Skeletal muscle tissue (tissue), 3 donors: ENCODE measurements at regions not wholly inside any gene's neighbourhood (a gene's known extent, or its start where the extent isn't known, plus 50 kb on each side); places are given as distances from the start of the nearest gene placed in this dataset.
"Not testable (repeated sequence)": the region's sequence is repeated elsewhere in the genome, so short reads cannot be mapped to it uniquely, and the experiment has no call there.

Experiments
- H3K27ac ChIP-seq: one replicate; pipeline ENCODE4 v1.7.0; 2013; ENCODE audit warnings: mild to moderate bottlenecking, low read depth, low read length, inconsistent platforms
- H3K27me3 ChIP-seq, 3 donors: one replicate each; pipeline ENCODE4 v1.7.0; 2013; ENCODE audit warnings: low read length in 3 of 3; ENCODE audit not compliant: control insufficient read depth in 3 of 3, insufficient read depth in 3 of 3
- H3K36me3 ChIP-seq, 3 donors: one replicate each; pipeline ENCODE4 v1.7.0; 2013; ENCODE audit warnings: low read length in 3 of 3; ENCODE audit not compliant: control insufficient read depth in 3 of 3, insufficient read depth in 3 of 3
- H3K4me1 ChIP-seq, 3 donors: one replicate each; pipeline ENCODE4 v1.7.0; 2013; ENCODE audit warnings: low read length in 3 of 3, mild to moderate bottlenecking in 3 of 3; ENCODE audit not compliant: control insufficient read depth in 3 of 3, insufficient read depth in 3 of 3
- H3K4me3 ChIP-seq, 3 donors: one replicate each; pipeline ENCODE4 v1.7.0; 2013; ENCODE audit warnings: low read length in 3 of 3
- H3K9ac ChIP-seq, 3 donors: one replicate each; pipeline ENCODE4 v1.7.0; 2013; ENCODE audit warnings: low read length in 3 of 3, mild to moderate bottlenecking in 3 of 3, moderate library complexity in 2 of 3, low read depth in 1 of 3
- H3K9me3 ChIP-seq, 3 donors: one replicate each; pipeline ENCODE4 v1.7.0; 2013; ENCODE audit warnings: low read length in 3 of 3; ENCODE audit not compliant: control insufficient read depth in 3 of 3
- donor health status: Osteomylitis.

GRCh38 chr13:67916650-67917049, 686.5 kb upstream of the PCDH9 start:
- H3K9me3 ChIP-seq: no peaks in the 10 kb centered on the region
- no peaks in the 10 kb centered on the region for H3K36me3 ChIP-seq
- H3K4me1 ChIP-seq: no peaks in the 10 kb centered on the region
- no peaks in the 10 kb centered on the region for H3K27me3 ChIP-seq
- H3K4me3 ChIP-seq: no peak overlapping the region
- no peak overlapping the region for H3K27ac ChIP-seq
- H3K9ac ChIP-seq: no peak overlapping the region

GRCh38 chr13:67914535-67914934, 684.4 kb upstream of the PCDH9 start:
- Histone ChIP-seq H3K27me3 (no peaks in the 10 kb centered on the region), H3K9me3 (no peaks in the 10 kb centered on the region), H3K27ac (no peak overlapping the region), H3K36me3 (no peaks in the 10 kb centered on the region), H3K4me1 (no peaks in the 10 kb centered on the region), H3K9ac (no peak overlapping the region), H3K4me3 (no peak overlapping the region)

GRCh38 chr13:67902960-67903359, 672.8 kb upstream of the PCDH9 start:
- H3K9me3 ChIP-seq, H3K4me3 ChIP-seq, H3K27me3 ChIP-seq, H3K9ac ChIP-seq, H3K4me1 ChIP-seq, H3K36me3 ChIP-seq, H3K27ac ChIP-seq: not testable (repeated sequence)

GRCh38 chr13:67880916-67881315, 650.8 kb upstream of the PCDH9 start:
- Histone ChIP-seq H3K9ac (no peak overlapping the region), H3K27ac (no peak overlapping the region), H3K36me3 (no peaks in the 10 kb centered on the region), H3K4me1 (no peaks in the 10 kb centered on the region), H3K27me3 (no peaks in the 10 kb centered on the region), H3K4me3 (no peak overlapping the region), H3K9me3 (peaks cover 0 to 3% (median 2%) of the 10 kb centered on the region in 3 donors)

- no peak overlapping the region for H3K27ac ChIP-seq
- no peak overlapping the region for H3K9ac ChIP-seq
- H3K27me3 ChIP-seq: no peaks in the 10 kb centered on the region
- H3K4me1 ChIP-seq: no peaks in the 10 kb centered on the region
- H3K9me3 ChIP-seq: peaks cover 0 to 3% (median 2%) of the 10 kb centered on the region in 3 donors
- no peak overlapping the region for H3K4me3 ChIP-seq
- H3K36me3 ChIP-seq: no peaks in the 10 kb centered on the region
Observed at GRCh38 chr13:67878376-67878775, 648.2 kb upstream of the PCDH9 start.

- Histone ChIP-seq H3K4me3 (no peak overlapping the region), H3K9ac (no peak overlapping the region), H3K27ac (no peak overlapping the region), H3K27me3 (no peaks in the 10 kb centered on the region), H3K36me3 (no peaks in the 10 kb centered on the region), H3K4me1 (no peaks in the 10 kb centered on the region), H3K9me3 (peaks cover 0 to 3% (median 2%) of the 10 kb centered on the region in 3 donors)
Observed at GRCh38 chr13:67877031-67877430, 646.9 kb upstream of the PCDH9 start.

- Histone ChIP-seq H3K27me3 (no peaks in the 10 kb centered on the region), H3K9me3 (peaks cover 0 to 7% (median 0%) of the 10 kb centered on the region in 3 donors), H3K4me3 (no peak overlapping the region), H3K27ac (no peak overlapping the region), H3K4me1 (no peaks in the 10 kb centered on the region), H3K9ac (no peak overlapping the region), H3K36me3 (no peaks in the 10 kb centered on the region)
Observed at GRCh38 chr13:67867206-67867605, 637.1 kb upstream of the PCDH9 start.

- Histone ChIP-seq H3K9me3 (no peaks in the 10 kb centered on the region), H3K9ac (no peak overlapping the region), H3K27ac (no peak overlapping the region), H3K27me3 (no peaks in the 10 kb centered on the region), H3K36me3 (no peaks in the 10 kb centered on the region), H3K4me1 (no peaks in the 10 kb centered on the region), H3K4me3 (no peak overlapping the region)
Observed at GRCh38 chr13:67860315-67860714, 630.2 kb upstream of the PCDH9 start.

- Histone ChIP-seq H3K27me3 (no peaks in the 10 kb centered on the region), H3K4me1 (no peaks in the 10 kb centered on the region), H3K9ac (no peak overlapping the region), H3K36me3 (no peaks in the 10 kb centered on the region), H3K9me3 (no peaks in the 10 kb centered on the region), H3K4me3 (no peak overlapping the region), H3K27ac (no peak overlapping the region)
Observed at GRCh38 chr13:67859904-67860303, 629.8 kb upstream of the PCDH9 start.

- Histone ChIP-seq H3K9ac (no peak overlapping the region), H3K27me3 (no peaks in the 10 kb centered on the region), H3K4me3 (no peak overlapping the region), H3K4me1 (no peaks in the 10 kb centered on the region), H3K9me3 (no peaks in the 10 kb centered on the region), H3K27ac (no peak overlapping the region), H3K36me3 (no peaks in the 10 kb centered on the region)
Observed at GRCh38 chr13:67857581-67858310, 627.6 kb upstream of the PCDH9 start.
